HG02981 (cell line): ENCODE measurements at regions not wholly inside any gene's neighbourhood (a gene's known extent, or its start where the extent isn't known, plus 50 kb on each side); places are given as distances from the start of the nearest gene placed in this dataset.
A peak's percentile ranks its signal among the peaks of the same experiment; 100 is the strongest.

ENCODE experiments used
- ATAC-seq: cut with Tn5 transposase; IDR thresholded peaks from one replicate; pipeline ENCODE4 v1.9.1; 2021; ENCODE audit warnings: mild to moderate bottlenecking, moderate library complexity; ENCODE audit not compliant: unreplicated experiment

- ATAC-seq = no peak
Observed at GRCh38 chr7:86975449-86975848, 84.0 kb downstream of the ELAPOR2 start.

GRCh38 chr7:86972072-86972471, 87.4 kb downstream of the ELAPOR2 start:
- ATAC-seq = no peak

GRCh38 chr7:86970986-86971385, 88.5 kb downstream of the ELAPOR2 start:
- no peak for ATAC-seq

- no peak for ATAC-seq
Observed at GRCh38 chr7:86970547-86970946, 88.9 kb downstream of the ELAPOR2 start.

GRCh38 chr7:86969865-86970264, 89.6 kb downstream of the ELAPOR2 start:
- ATAC-seq = no peak

- no peak for ATAC-seq
Observed at GRCh38 chr7:86968618-86969017, 90.8 kb downstream of the ELAPOR2 start.

GRCh38 chr7:86966916-86967315, 92.5 kb downstream of the ELAPOR2 start:
- no peak for ATAC-seq

GRCh38 chr7:86965727-86966120, 93.7 kb downstream of the ELAPOR2 start:
- no peak for ATAC-seq

GRCh38 chr7:86964973-86965726, 94.3 kb downstream of the ELAPOR2 start:
- no peak for ATAC-seq

- ATAC-seq = peak; percentile 91
Observed at GRCh38 chr7:86963599-86964230, 95.7 kb downstream of the ELAPOR2 start.

- ATAC-seq = no peak
Observed at GRCh38 chr7:86962623-86963022, 96.8 kb downstream of the ELAPOR2 start.

- ATAC-seq = no peak
Observed at GRCh38 chr7:86961686-86962085, 97.8 kb downstream of the ELAPOR2 start.

GRCh38 chr7:86958380-86958779, 101.1 kb downstream of the ELAPOR2 start:
- no peak for ATAC-seq

GRCh38 chr7:86956567-86956966, 102.9 kb downstream of the ELAPOR2 start:
- no peak for ATAC-seq

- ATAC-seq = no peak
Observed at GRCh38 chr7:86955895-86956503, 103.5 kb downstream of the ELAPOR2 start.

- no peak for ATAC-seq
Observed at GRCh38 chr7:86954971-86955370, 104.5 kb downstream of the ELAPOR2 start.

GRCh38 chr7:86953653-86954336, 105.7 kb downstream of the ELAPOR2 start:
- ATAC-seq = no peak

- no peak for ATAC-seq
Observed at GRCh38 chr7:86953219-86953618, 106.2 kb downstream of the ELAPOR2 start.

GRCh38 chr7:86951895-86952294, 107.6 kb downstream of the ELAPOR2 start:
- no peak for ATAC-seq

GRCh38 chr7:86950944-86951343, 108.5 kb downstream of the ELAPOR2 start:
- no peak for ATAC-seq

- no peak for ATAC-seq
Observed at GRCh38 chr7:86950360-86950759, 109.1 kb downstream of the ELAPOR2 start.
